ENCODE measurements at regions not wholly inside any gene's neighbourhood (a gene's known extent, or its start where the extent isn't known, plus 50 kb on each side); places are given as distances from the start of the nearest gene placed in this dataset.

DNA sequence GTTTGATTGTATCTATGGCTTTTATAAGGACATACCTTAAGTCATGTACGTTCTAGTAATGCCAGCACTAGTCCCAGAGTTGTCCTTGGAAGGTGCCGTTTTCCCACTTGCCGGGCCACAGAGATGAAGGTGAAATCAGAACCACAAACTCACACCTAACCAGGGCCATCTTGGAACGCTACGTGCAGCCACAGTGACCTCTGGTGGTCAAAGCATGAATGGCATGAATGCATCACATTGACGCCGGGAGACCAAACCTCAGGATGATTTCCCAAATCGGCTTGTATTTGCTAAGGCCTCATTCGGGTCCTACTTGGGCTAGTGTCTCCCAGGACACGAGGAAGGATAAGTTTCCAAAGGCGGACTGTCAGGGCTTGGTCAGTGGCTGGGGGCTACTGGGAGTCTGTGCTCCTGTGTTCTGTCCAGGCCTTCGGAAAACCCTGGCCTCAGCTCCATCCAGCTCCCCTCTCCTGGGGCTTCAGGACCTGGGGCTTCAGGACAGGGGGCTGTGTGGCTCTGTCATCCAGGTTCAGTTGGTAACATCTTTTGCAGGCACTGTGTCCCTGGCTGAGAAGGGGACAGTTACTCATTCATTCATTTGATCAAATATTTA is 260.5 kb downstream of the PRDM2 start:
- no peaks in the 10 kb centered on the region for H3K36me3 ChIP-seq (replicated peaks in 1 of 2; ENCODE audit: control extremely low read depth in 1 of 2, control insufficient read depth in 1 of 2, extremely low read depth in 1 of 2, insufficient read depth in 2 of 2, low read length in 1 of 2)
- Mint-ChIP-seq H3K27ac (no peak overlapping the region), H3K27me3 (peaks cover 64% of the 10 kb centered on the region), H3K4me1 (no peaks in the 10 kb centered on the region), H3K4me3 (no peak overlapping the region), H3K9me3 (ENCODE audit: insufficient read depth) (no peaks in the 10 kb centered on the region)
- DNase-seq (peak; percentile 75), ATAC-seq (ENCODE audit: low read depth) (peak; percentile 58)
- peak overlapping the region; percentile 30 for H2AFZ ChIP-seq (ENCODE audit: insufficient read depth, low read depth, low read length, poor library complexity, severe bottlenecking)
- no peaks in the 10 kb centered on the region for H3K4me1 ChIP-seq (ENCODE audit: control insufficient read depth in 2 of 2, insufficient read depth in 2 of 2, low read length in 2 of 2)
- no peak overlapping the region for H3K27ac ChIP-seq (ENCODE audit: low read length in 2 of 2)
- WGBS (ENCODE audit: insufficient coverage) = 16% methylated on average over 12 of the region's 12 CpGs
- peaks cover 0 to 14% (median 0%) of the 10 kb centered on the region in 4 experiments for H3K27me3 ChIP-seq (replicated peaks in 1 of 4; ENCODE audit: control extremely low read depth in 1 of 4, control insufficient read depth in 3 of 4, insufficient read depth in 4 of 4, low read length in 3 of 4)
- ChIA-PET POLR2A (no interaction called here), CTCF (interaction anchor here (0.6 to 2.0 kb wide), 5 partner anchors 9 to 1302 kb away, joined by 3 to 16 read pairs (median 3); no protein-coding TSS in a partner anchor)
- TF ChIP-seq CTCF (IDR thresholded peaks at IDR 0.05) (peak; percentile 96), EZH2 (IDR thresholded peaks at IDR 0.05; ENCODE audit: borderline replicate concordance, insufficient read depth, low read depth, low read length, poor library complexity, severe bottlenecking) (no peak)
- intact Hi-C loops (cut with micrococcal nuclease) = loop anchor here (1.0 to 10.0 kb wide), 3 partner anchors 295 to 1084 kb away; no protein-coding TSS in a partner anchor
- H3K4me2 ChIP-seq (replicated peaks; ENCODE audit: low read depth, low read length, poor library complexity, severe bottlenecking) = no peak overlapping the region
- H3K79me2 ChIP-seq (ENCODE audit: control insufficient read depth, insufficient read depth, low read length) = no peaks in the 10 kb centered on the region
- no peak overlapping the region for H3K9ac ChIP-seq (ENCODE audit: low read length)
- no peak overlapping the region for H3K4me3 ChIP-seq (ENCODE audit: control extremely low read depth in 1 of 5, extremely low read depth in 1 of 5, insufficient read depth in 1 of 5, low read depth in 2 of 5, low read length in 4 of 5)
- no peaks in the 10 kb centered on the region for H4K20me1 ChIP-seq (ENCODE audit: control insufficient read depth, insufficient read depth, low read length, poor library complexity, severe bottlenecking)
- peaks cover 0 to 4% (median 0%) of the 10 kb centered on the region in 3 donors for H3K9me3 ChIP-seq (ENCODE audit: control extremely low read depth in 1 of 3, control insufficient read depth in 2 of 3, insufficient read depth in 1 of 3, low read length in 2 of 3)

- Mint-ChIP-seq H3K4me1 (no peaks in the 10 kb centered on the region), H3K4me3 (no peak overlapping the region), H3K9me3 (ENCODE audit: insufficient read depth) (no peaks in the 10 kb centered on the region), H3K27ac (no peak overlapping the region), H3K27me3 (peaks cover 51% of the 10 kb centered on the region)
- ChIA-PET POLR2A (no interaction called here), CTCF (interaction anchor here (2.3 kb wide), 1 partner anchor 9 kb away, joined by 13 read pairs; no protein-coding TSS in a partner anchor)
- Histone ChIP-seq H3K9ac (ENCODE audit: low read length) (no peak overlapping the region), H3K27ac (ENCODE audit: low read length in 2 of 2) (no peak overlapping the region), H3K9me3 (ENCODE audit: control extremely low read depth in 1 of 3, control insufficient read depth in 2 of 3, insufficient read depth in 1 of 3, low read length in 2 of 3) (peaks cover 0 to 6% (median 0%) of the 10 kb centered on the region in 3 donors), H3K4me2 (replicated peaks; ENCODE audit: low read depth, low read length, poor library complexity, severe bottlenecking) (no peak overlapping the region), H3K27me3 (replicated peaks in 1 of 4; ENCODE audit: control extremely low read depth in 1 of 4, control insufficient read depth in 3 of 4, insufficient read depth in 4 of 4, low read length in 3 of 4) (peaks cover 0 to 26% (median 0%) of the 10 kb centered on the region in 4 experiments), H3K36me3 (replicated peaks in 1 of 2; ENCODE audit: control extremely low read depth in 1 of 2, control insufficient read depth in 1 of 2, extremely low read depth in 1 of 2, insufficient read depth in 2 of 2, low read length in 1 of 2) (no peaks in the 10 kb centered on the region), H4K20me1 (ENCODE audit: control insufficient read depth, insufficient read depth, low read length, poor library complexity, severe bottlenecking) (no peaks in the 10 kb centered on the region), H3K79me2 (ENCODE audit: control insufficient read depth, insufficient read depth, low read length) (no peaks in the 10 kb centered on the region), H3K4me3 (ENCODE audit: control extremely low read depth in 1 of 5, extremely low read depth in 1 of 5, insufficient read depth in 1 of 5, low read depth in 2 of 5, low read length in 4 of 5) (no peak overlapping the region), H3K4me1 (ENCODE audit: control insufficient read depth in 2 of 2, insufficient read depth in 2 of 2, low read length in 2 of 2) (no peaks in the 10 kb centered on the region), H2AFZ (ENCODE audit: insufficient read depth, low read depth, low read length, poor library complexity, severe bottlenecking) (no peak overlapping the region)
- WGBS (ENCODE audit: insufficient coverage) = 78% methylated on average over 4 of the region's 4 CpGs
- DNase-seq = no peak
- no peak for TF ChIP-seq EZH2 (IDR thresholded peaks at IDR 0.05; ENCODE audit: borderline replicate concordance, insufficient read depth, low read depth, low read length, poor library complexity, severe bottlenecking)
- TF ChIP-seq CTCF (IDR thresholded peaks at IDR 0.05) = no peak
- intact Hi-C loops (cut with micrococcal nuclease) = loop anchor here (5.0 to 10.0 kb wide), 2 partner anchors 497 to 1080 kb away; no protein-coding TSS in a partner anchor
- ATAC-seq (ENCODE audit: low read depth) = no peak
Observed at GRCh38 chr1:13964768-13965167, 264.8 kb downstream of the PRDM2 start.

Data from B cell (primary cell).